ENCODE measurements at regions not wholly inside any gene's neighbourhood (a gene's known extent, or its start where the extent isn't known, plus 50 kb on each side); places are given as distances from the start of the nearest gene placed in this dataset.

- H3K27me3 Mint-ChIP-seq, result peaks cover 32% of the 10 kb centered on the region
- H3K4me3 Mint-ChIP-seq, result no peak overlapping the region
- H3K4me1 Mint-ChIP-seq, result no peaks in the 10 kb centered on the region
- no peak for ATAC-seq (replicated peaks; ENCODE audit: extremely low read depth, poor library complexity, severe bottlenecking)
- H3K9me3 Mint-ChIP-seq, result no peaks in the 10 kb centered on the region
- no peaks in the 10 kb centered on the region for H3K36me3 Mint-ChIP-seq (ENCODE audit: insufficient read depth)
- no peak for DNase-seq (ENCODE audit: low spot score in 2 of 2)
- no peak overlapping the region for H3K27ac Mint-ChIP-seq (ENCODE audit: low read depth)
These were observed 55.6 kb upstream of the CCNG1 start for GRCh38 chr5:163381832-163382231.

DNA sequence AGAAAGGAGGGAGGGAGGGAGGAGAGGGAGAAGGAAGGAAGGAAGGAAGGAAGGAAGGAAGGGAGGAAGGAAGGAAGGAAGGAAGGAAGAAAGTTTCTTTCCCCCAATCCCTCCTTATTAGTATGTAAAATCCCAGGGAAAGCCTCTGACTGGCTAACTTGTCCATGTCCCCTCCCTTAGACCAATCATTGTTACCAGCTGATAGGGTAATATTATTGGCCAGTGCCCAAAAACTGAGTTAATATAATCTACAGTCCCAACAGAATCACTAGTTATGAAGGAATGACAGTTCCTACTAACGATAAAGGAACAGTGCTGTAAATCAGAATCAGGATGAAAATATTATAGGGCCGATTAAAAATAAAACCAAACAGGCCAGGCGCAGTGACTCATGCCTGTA, 53.6 kb upstream of the CCNG1 start:
- H3K27me3 Mint-ChIP-seq, result peaks cover 50% of the 10 kb centered on the region
- H3K36me3 Mint-ChIP-seq (ENCODE audit: insufficient read depth), result no peaks in the 10 kb centered on the region
- DNase-seq (ENCODE audit: low spot score in 2 of 2) (no peak), ATAC-seq (replicated peaks; ENCODE audit: extremely low read depth, poor library complexity, severe bottlenecking) (no peak)
- H3K27ac Mint-ChIP-seq (ENCODE audit: low read depth), result no peak overlapping the region
- H3K4me1 Mint-ChIP-seq, result no peaks in the 10 kb centered on the region
- H3K9me3 Mint-ChIP-seq, result no peaks in the 10 kb centered on the region
- H3K4me3 Mint-ChIP-seq, result no peak overlapping the region

DNA sequence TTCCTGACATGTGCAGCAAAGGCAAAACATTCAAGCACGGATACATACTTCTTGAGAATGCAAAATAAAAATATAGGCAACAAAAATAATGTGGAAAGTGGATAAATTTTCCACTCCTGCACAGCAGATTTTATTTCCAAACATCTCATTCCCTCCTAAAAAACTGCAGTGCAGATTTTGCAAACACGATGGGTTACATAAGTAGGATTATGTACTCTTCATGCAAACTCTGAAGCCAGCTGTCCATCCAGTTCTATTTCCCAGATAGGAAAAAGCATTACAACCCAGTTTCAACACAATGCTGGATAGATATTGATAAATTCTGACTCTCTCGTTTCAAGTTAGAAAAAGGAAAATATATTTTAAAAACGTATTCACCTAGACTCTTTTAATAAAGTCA, 52.7 kb upstream of the CCNG1 start:
- Mint-ChIP-seq H3K36me3 (ENCODE audit: insufficient read depth) (no peaks in the 10 kb centered on the region), H3K4me3 (no peak overlapping the region), H3K27ac (ENCODE audit: low read depth) (no peak overlapping the region), H3K9me3 (no peaks in the 10 kb centered on the region), H3K27me3 (peaks cover 58% of the 10 kb centered on the region), H3K4me1 (no peaks in the 10 kb centered on the region)
- ATAC-seq (replicated peaks; ENCODE audit: extremely low read depth, poor library complexity, severe bottlenecking) (no peak), DNase-seq (ENCODE audit: low spot score in 2 of 2) (no peak)

DNA sequence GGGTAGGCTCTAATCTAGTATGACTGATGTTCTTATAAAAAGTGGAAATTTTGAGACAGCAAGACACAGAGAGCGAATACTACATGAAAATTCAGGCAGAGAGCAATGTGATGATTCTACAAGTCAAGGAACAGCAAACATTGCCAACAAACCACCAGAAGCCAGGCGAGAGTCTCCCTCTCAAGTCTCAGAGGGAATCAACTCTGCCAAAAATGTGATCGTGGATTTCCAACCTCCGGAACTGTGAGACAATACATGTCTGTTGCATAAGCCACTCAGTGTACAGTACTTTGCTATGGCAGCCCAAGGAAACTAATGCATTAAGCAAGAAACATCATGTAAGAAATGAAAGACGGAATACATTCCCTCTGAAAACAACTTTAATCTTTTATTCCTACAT, 52.1 kb upstream of the CCNG1 start:
- H3K9me3 Mint-ChIP-seq, result no peaks in the 10 kb centered on the region
- no peak for DNase-seq (ENCODE audit: low spot score in 2 of 2)

GRCh38 chr5:163385824-163386223, 51.6 kb upstream of the CCNG1 start:
- H3K27me3 Mint-ChIP-seq, result peaks cover 70% of the 10 kb centered on the region
- DNase-seq (ENCODE audit: low spot score in 2 of 2) (no peak), ATAC-seq (replicated peaks; ENCODE audit: extremely low read depth, poor library complexity, severe bottlenecking) (no peak)
- H3K27ac Mint-ChIP-seq (ENCODE audit: low read depth), result no peak overlapping the region
- no peaks in the 10 kb centered on the region for H3K9me3 Mint-ChIP-seq
- no peaks in the 10 kb centered on the region for H3K36me3 Mint-ChIP-seq (ENCODE audit: insufficient read depth)
- no peaks in the 10 kb centered on the region for H3K4me1 Mint-ChIP-seq
- no peak overlapping the region for H3K4me3 Mint-ChIP-seq

More for the DNA sequence above, 52.1 kb upstream of the CCNG1 start:
- no peaks in the 10 kb centered on the region for H3K4me1 Mint-ChIP-seq
- H3K4me3 Mint-ChIP-seq, result no peak overlapping the region
- H3K27me3 Mint-ChIP-seq, result peaks cover 64% of the 10 kb centered on the region
- ATAC-seq (replicated peaks; ENCODE audit: extremely low read depth, poor library complexity, severe bottlenecking), result no peak
- H3K27ac Mint-ChIP-seq (ENCODE audit: low read depth), result no peak overlapping the region
- no peaks in the 10 kb centered on the region for H3K36me3 Mint-ChIP-seq (ENCODE audit: insufficient read depth)

DNA sequence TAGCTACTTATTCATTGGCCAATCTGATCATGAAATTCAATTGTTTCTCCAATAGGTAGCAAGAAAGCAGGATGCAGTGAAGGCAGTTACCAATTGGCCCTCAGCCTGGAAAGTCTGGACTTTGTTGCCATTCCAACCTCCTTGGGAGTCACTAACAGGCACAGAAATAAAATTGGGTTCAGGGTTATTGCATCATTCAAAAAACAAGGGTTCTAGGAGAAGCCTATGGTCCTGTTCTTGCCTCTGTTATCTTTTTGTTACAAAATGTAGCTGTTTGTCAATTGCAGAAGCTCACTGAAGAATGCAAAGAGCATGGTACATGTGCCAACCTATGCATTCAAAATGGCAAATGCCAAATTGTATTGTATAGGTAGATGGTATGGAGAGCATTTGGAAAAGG, 51.0 kb upstream of the CCNG1 start:
- Mint-ChIP-seq H3K4me3 (no peak overlapping the region), H3K27me3 (peaks cover 72% of the 10 kb centered on the region), H3K27ac (ENCODE audit: low read depth) (no peak overlapping the region), H3K36me3 (ENCODE audit: insufficient read depth) (no peaks in the 10 kb centered on the region), H3K4me1 (no peaks in the 10 kb centered on the region), H3K9me3 (no peaks in the 10 kb centered on the region)
- ATAC-seq (replicated peaks; ENCODE audit: extremely low read depth, poor library complexity, severe bottlenecking) (no peak), DNase-seq (ENCODE audit: low spot score in 2 of 2) (no peak)

DNA sequence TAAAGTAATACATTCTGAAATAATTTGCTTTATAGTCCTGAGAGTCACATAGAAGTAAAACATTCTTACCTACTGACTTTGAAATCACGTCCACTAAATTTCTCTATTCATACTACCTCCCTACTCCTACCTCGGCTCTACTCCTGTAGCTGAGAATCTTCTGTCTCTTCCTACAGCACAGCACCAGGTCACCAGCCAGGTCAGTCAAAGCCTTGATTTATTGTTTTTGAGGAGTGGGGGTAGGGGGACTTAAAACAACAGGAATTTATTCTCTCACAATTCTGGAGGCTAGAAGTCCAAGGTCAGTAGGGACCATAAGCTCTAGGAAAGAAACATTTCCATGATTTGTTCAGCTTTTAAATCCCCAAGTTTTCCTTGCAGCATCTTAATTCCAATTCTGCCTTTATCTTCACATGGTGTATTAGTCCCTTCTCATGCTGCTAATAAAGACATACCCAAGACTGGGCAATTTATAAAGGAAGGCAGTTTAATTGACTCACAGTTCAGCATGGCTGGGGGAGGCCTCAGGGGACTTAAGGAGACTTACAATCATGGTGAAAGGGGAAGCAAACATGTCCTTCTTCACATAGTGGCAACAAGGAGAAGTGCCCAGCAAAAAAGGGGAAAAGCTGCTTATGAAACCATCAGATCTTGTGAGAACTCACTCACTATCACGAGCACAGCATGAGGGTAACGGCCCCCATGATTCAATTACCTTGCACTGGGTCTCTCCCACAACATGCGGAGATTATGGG, 49.6 kb upstream of the CCNG1 start:
- Mint-ChIP-seq H3K4me1 (no peaks in the 10 kb centered on the region), H3K27ac (ENCODE audit: low read depth) (no peak overlapping the region), H3K4me3 (no peak overlapping the region), H3K9me3 (no peaks in the 10 kb centered on the region), H3K36me3 (ENCODE audit: insufficient read depth) (no peaks in the 10 kb centered on the region), H3K27me3 (peaks cover 72% of the 10 kb centered on the region)
- DNase-seq (ENCODE audit: low spot score in 2 of 2), result no peak
- no peak for ATAC-seq (replicated peaks; ENCODE audit: extremely low read depth, poor library complexity, severe bottlenecking)

Measured in central memory CD8-positive, alpha-beta T cell (primary cell).